CD4-positive, alpha-beta T cell treated with Interleukin-15 for 1 hour (primary cell): ENCODE measurements at regions not wholly inside any gene's neighbourhood (a gene's known extent, or its start where the extent isn't known, plus 50 kb on each side); places are given as distances from the start of the nearest gene placed in this dataset.
"Not testable (repeated sequence)": the region's sequence is repeated elsewhere in the genome, so short reads cannot be mapped to it uniquely, and the experiment has no call there.

Experiments used
- DNase-seq: peaks from one replicate; pipeline ENCODE4 v3.0.0-alpha.2; 2020

DNA sequence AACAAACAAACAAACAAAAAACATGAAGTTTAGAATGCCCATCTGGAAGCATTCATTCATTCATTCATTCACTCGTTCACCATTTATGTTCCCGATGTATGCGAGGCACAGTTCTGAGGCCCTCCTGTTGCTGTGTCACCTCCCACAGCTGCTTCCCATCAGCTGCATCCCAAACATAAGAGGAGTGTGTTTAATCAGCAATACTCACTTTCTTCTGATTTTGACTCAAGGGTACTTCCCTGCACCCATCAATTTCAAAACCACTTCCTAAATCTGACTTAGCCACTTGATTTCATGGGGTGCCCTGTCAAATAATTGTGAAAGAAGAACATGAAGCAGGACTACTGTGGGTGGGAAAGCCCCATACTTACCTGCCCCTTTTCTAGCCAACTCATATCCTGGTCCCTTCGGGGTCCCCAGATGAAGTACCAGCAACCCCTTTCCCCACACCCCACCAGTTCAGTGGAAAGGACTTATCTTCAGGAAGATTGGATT, 128.0 kb upstream of the IL12B start:
- no peak for DNase-seq

DNA sequence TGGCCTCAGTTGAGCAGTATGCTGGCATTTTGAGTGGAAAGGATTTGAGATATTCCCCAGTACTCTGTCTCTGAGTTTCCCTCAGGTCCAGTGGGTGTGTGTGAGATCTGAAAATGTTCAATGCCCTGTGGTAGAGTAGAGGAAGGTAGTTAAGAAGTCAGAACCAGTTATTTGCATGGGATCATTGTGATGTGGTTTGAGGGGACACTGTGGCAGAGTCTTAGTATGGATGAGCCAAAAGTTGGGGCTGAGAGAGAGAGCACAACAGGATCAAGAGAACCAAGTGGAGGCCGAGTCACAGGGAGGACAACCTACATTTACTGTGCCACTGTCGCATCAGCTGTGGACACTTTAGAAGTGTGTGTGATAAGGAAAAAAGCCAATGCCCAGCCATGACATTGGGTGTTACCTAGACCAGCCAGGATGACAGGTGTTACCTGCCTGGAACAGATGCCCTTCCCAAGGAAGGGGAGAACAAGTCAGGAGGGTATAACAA, 128.9 kb upstream of the IL12B start:
- DNase-seq: no peak

DNA sequence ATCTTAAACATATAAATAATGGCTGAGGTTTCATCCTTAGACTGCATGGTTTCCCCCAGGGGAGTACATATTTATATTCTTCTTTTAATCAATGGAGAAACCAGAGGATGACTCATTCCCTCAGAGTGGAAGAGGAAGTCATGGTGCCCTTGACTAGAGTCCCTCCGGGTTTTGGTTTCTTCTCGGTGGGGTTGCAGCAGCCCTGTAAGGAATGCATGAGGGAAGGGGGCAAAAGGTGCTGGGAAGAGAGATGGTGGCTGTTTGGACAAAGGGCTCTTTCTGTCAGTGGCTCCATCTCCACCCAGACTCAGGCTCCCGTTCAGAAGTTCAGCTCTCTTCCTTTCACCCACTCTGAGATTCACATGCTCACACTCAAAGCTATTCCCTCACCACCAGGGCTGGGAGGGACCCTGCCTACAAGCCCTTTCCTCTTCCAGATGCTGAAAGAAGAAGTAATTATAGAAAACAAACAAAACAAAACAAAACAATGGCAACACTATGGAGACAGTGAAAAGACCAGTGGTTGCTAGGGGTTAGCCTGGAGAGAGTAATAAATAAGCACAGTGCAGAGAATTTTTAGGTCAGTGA, 129.8 kb upstream of the IL12B start:
- DNase-seq: no peak

DNA sequence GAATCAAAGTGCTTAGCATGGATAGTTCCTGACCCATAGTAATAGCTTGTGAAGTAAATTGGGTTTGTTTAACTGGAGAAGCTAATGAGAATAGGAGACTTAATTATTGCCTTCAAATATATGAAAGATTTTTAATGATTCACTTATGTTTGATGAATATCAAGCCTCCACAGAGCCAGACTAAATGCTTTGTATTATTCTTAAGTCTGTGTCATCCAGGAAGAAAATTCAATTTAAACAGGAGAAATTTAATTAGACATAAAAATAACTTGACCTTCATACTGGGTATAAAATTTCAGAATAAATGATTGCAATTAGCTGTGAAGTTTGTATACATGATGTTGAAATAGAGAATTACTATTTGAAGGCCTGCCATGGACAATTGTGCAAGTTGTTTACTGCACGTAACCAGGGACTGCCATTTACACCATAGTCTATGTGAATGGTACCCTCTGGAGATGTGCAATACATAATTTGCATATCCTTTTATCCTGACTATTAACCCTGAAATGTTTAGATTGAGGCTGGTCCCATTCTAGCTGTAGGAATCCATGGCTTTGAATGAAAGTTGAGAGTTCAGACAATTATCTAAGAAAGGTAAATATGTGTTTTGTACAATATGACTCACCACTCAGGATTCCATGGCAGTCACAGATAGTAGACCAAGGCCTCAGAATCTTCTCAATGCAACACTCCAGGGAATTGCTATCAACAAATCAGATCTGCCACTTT, 133.5 kb upstream of the IL12B start:
- no peak for DNase-seq

DNA sequence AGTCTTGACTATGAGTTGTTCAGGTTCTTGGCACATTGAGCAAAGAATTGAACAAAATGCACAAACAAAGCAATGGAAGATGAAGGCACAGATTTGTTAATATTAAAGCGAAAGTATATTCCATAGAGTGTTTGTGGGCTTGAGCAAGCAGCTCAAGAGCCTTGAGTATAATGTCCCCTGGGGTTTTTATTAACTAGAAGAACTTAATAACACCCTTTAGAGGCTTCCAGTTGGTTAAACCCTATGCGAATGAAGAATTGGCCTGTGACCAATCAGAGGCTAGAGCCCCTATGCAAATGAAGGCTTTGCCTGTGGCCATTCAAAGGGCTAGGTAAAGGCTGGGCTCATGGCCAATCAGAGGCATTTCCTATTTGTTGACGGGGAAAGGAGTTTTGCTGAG, 135.3 kb upstream of the IL12B start:
- DNase-seq: no peak

DNA sequence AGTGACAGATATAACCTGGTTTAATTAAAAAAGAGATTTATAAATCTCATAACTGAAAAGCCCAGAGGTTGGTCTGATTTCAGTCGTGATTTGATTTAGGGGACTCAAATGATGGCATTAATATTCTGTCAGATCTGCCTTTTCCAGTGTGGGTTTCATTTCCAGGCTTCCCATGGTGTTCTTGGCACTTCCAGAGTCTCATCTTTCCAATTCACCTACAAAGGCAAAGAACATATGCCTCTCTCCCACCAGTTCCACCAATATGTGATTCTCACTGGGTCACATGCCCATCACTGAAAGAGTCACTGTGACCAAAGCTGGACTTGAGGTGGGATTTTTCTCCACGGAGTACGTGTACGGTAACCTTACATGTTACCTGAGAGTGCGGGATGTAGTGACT, 137.4 kb upstream of the IL12B start:
- no peak for DNase-seq

DNA sequence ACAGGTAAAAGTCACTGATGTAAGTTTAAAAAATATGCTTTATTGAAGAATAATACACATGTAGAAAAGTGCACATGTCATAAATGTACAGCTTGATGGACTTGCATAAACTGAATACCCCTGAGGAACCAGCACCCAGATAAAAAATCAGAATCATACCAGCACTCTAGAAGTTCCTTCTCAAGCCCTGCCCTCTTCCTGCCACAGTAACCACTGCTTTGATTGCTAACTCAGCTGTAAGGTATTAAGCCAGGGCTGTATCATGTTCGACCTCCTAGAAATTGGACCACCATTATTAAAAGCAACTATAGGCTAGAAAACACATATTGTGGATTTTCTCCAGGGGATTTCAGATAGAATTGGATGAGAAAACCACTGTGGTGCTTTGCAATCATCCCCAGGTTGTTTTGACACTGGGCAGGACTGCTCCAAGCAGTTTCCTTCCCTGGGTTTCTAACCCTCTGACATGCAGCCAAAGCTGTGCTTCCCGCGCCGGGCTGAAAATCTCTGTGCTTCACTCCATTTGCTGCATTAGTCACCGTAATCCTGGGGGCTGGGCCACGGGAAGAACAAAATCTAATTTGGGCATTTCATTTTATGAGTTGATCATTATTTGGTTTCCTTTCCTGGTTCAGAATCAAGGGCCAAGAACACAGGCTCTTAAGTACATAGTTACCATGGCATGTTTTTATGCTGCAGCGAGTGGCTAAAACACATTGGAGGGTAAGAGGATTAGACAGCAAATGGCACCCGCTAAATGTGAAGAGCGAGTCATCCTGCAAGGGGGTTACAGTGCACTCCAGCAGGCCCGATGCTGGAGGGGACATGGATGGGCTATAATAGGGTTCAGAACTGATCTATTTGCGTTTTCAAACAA, 139.4 kb upstream of the IL12B start:
- no peak for DNase-seq

DNA sequence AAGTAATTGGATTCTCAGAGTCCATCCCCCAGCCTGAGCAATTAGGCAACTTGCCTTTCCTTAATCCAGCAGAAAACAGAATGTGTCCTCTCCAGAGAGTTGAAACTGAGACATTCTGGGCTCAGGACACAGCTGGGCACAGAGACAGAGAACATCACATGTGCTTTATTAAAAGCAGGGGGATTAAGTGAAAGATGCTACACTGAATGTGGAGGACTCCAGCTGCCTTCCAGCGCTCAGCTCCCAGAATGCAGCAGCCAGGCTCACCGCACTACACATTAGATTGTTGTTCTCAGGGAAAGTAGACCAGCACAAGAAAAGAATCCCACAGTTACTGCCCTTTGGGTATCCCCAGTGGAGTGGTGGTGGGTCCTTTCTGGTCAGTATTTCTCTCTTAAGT, 141.6 kb upstream of the IL12B start:
- no peak for DNase-seq

DNA sequence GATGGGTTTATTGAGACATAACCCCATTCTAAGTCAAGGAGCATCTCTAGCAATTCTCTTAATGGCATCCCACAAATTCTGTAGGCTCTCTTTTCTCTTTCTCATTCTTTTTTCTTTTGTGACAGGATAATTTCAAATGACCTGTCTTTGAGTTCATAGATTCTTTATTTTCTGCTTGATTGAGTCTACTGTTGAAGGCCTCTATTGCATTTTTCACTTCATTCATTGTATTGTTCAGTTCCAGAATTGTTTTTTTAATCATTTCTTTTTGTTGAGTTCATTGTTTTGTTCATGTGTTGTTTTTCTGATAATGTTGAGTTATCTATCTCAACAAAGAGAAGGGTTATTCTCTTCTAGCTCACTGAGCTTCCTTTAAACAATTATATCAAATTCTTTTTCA, 144.7 kb upstream of the IL12B start:
- DNase-seq: no peak

DNA sequence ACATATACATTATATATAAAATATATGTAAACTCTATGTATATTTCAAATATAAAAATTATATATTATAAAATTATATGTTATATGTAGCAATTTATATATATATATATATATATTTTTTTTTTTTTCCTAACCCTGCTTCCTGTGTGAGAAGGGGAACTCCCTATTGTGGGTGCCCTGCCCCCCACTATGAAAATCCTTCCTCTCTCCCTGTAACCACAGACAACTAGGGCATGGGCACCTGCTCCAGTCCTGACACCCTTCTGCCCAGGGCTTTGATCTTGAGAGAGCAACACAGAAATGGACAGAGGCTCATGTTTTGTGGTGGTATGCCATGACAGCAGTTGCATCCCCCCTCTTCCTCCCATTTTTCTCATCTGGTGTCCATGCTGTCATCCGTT, 148.7 kb upstream of the IL12B start:
- DNase-seq: no peak

DNA sequence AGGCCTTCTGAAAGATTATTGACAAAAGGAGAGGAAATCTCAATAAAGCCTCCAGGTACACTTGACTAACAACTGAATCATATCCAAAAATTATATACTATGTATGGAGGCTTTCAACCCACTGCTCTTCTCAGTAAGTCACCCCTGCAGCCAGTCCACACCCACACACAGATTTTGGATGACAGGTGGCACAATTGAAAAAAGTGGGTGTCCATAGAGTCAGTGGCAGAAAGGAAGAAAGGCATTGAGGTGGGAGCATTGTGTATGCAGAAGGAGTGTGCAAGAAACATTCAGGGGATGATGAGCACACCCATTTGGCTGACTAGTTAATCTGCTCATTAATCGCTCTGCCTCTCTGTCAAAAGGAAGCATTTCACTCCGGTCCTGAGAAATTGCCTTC, 150.6 kb upstream of the IL12B start:
- no peak for DNase-seq

DNA sequence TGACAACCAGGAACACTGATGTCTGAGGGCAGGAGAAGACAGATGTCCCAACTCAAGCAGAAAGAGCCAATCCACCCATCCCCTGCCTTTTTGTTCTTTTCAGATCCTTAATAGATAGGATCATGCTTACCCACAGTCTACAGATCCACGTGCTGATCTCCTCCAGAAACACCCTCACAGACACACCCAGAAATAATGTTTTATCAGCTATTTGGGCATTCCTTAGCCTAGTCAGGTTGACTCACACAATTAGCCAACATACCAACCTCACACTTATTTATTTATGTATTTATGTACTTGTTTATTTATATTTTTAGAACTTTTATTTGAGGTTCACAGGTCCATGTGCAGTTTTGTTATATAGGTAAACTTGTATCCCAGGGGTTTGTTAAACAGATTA, 151.5 kb upstream of the IL12B start:
- no peak for DNase-seq

DNA sequence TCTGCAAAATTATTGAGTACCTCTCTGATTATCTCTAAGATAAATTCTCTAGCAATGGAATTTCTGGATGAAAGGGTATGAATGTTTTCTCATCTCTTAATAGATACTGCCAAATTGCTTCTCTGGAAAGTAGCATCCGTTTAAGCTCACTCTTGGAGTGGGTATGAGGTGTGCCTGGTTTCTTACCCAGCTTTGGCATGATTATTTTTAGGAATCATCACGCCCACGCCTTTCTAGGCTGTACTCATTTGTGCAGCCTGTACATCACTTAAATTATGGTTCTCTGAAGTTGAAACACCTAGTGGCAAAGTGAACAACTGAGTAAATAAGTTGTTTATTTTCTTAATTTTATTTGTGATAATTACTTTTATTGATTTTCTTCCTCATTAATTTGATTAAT, 156.5 kb upstream of the IL12B start:
- no peak for DNase-seq

DNA sequence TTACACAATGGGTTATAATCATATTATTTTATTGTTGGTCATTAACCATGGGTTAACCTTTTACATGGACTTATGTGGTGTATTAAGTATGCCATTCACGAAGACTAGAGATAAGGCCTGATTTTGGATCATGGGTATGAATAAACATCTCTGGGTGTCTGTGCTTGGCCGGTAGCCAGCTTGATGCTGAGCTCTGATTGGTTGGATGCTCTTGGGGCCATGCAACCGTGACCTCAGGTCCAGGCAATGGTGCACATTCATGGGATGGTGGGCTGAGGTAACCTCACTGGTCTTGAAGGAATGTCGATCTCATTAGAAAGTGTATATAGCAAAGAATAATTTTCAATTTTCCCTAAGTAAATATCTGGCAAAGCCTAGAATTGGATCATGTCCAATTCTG, 158.2 kb upstream of the IL12B start:
- DNase-seq: no peak

DNA sequence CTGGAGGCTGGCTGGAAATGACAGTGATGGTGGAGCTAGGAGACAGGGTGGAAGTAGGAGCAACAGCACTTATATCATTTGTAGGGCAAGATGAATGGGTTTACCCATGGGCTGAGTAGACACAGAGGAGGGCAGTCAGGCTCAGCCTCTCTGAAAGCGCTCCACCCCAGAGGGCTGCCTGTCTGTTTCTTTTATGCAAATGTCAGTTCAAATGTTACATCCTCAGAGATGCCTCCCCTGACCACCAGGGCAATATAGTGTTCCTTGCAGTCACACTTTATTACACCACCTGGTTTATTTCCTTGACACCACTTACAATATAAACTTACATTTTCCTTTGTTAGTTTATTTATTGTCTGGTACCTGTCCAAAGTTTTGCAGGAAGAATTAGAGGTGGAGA, 159.5 kb upstream of the IL12B start:
- no peak for DNase-seq

DNA sequence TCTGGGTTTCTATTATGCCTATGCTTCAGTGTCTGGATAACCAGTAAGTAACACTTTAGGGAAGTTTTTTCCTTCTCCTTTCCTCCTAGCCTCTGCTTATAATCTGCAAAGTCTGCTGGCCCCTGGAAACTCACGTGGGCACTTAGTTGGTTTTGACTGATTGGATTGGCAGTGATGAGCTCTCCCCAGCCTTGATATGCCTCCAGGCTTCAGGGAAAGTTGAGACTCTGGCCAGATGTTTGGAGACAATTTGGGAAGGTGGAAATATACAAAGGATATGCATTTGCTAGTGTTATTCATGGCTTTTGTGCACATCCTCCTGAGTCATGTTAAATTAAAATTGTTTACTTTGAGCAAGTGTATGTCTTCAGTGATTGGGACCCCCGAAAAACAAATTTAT, 160.2 kb upstream of the IL12B start:
- no peak for DNase-seq

DNA sequence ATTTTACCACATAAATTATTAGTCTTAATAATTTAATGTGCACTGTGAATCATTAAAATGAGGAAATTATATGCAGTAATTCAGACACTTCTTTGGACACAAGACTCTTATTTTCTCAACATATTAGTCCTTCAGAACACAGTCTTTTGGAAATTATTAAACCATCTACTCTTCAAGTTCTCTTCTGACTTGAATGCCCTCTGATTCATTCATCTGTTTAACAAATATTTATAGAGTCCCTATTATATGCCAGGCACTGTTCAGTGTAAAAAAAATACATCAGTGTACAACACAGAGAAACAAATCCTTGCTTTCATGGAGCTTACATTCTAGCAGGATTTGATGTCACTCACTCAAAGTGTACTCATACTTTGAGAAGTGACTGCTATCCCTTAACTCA, 163.4 kb upstream of the IL12B start:
- DNase-seq: no peak

DNA sequence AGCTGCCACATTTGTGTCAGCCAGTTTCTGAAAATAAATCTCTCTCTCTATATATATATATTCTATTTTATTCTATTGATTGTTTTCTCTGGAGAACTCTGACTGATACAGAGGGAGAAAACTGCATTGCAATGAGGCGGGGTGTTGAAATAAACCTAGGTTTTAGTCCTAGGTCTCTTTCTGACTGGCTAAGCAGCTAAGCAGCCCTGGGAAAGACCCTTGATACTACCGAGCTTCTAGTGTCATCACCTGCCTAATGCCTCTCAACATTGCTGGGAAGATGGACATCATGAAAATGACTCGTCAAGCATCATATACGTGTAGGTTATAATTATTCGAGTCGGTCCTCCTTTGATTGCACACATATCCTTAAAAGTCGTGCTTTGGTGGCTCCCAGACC, 166.5 kb upstream of the IL12B start:
- no peak for DNase-seq

DNA sequence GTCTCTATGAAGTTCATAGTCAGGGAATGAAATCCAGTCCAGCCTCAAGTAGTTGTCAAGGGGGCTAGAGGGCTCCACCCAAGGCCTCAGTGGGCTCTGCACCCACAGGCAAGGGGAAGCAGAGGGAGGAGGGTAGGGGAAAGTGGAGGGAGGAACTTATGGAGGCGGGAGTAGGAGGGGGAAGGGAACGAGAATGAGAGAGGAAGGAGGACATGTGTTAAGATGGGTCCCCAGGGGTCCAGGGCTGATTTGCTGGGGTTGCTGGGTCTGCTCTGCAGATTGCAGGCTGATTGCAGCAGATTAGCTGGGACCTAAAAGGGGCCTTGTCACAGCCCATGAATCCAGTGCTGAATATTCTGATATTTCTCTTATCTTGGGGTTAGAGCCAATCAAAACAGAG, 166.9 kb upstream of the IL12B start:
- no peak for DNase-seq

DNA sequence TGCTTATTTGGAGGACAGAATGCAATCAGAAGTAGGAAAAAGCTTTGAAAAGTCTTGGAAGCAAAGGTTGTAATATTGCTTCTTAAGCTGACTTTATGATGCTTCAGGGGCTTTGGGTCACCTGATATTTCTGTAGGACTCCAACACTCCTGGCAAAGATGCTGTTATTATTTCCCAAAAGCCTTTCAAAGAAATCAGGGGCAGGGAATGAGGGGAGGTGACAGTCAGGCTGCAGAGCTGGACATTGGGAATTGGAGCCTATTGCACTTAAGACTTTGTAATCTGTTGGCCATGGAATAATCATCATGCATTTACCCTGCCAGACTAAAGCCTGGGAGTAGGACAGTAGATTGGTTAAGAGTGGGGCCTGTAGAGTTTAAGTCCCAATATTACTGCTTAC, 168.3 kb upstream of the IL12B start:
- DNase-seq: no peak

DNA sequence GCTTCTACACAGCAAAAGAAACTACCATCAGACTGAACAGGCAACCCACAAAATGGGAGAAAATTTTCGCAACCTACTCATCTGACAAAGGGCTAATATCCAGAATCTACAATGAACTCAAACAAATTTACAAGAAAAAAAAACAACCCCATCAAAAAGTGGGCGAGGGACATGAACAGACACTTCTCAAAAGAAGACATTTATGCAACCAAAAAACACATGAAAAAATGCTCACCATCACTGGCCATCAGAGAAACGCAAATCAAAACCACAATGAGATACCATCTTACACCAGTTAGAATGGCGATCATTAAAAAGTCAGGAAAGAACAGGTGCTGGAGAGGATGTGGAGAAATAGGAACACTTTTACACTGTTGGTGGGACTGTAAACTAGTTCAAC, 171.8 kb upstream of the IL12B start:
- not testable (repeated sequence) for DNase-seq

DNA sequence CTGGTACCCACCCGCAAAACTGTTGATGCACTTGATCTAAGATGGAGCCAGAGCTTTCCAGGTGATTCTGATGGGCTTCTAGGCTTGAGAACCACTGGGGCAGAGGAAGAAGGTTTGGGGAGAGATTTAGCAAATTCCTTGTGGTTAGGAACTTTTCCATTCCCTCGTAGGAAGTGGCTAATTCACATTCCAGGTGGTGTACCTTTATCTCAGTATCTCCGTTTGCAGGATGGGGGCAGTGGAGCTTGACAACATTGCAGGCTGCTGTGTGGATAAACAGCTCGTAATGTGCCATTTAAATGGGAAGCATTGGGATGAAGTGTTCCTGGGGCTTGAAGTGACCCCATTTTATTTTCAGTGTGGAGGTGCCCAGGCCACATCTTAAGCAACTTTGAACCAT, 172.9 kb upstream of the IL12B start:
- DNase-seq: no peak

DNA sequence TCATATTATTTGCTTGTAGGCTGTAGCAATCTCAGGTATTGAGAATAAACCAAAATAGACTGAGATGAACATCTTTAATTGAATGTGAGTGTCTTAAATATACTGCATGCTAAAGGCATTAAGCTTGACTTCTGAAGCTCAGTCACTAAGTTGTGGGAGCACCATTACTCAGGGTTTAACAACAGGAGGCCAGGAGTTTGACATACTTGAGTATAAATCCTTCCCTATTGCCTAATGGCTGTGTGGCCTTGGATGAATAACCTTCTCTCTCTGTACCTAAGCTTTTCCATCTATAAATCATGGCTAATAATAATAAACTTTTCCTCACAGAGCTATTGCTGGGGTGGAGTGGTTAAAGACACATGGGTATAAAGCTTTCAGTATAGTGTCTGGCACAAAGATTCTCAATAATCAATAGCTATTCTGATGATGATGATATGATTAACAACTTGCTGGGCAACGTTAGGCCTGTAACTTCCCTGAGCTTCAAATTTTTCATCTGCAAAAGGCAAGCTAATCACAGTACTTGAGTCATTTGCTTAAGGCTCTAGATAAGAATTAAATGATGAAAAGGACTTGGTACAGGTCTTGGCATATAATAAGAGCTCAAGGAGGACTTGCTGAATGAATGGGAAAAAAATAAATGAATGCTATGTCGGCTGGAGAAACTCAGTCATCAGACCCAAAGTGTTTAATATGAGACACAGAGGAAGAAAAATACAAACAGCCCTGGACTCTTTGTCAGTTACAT, 174.0 kb upstream of the IL12B start:
- no peak for DNase-seq
